GM12878 (cell line): ENCODE measurements at regions not wholly inside any gene's neighbourhood (a gene's known extent, or its start where the extent isn't known, plus 50 kb on each side); places are given as distances from the start of the nearest gene placed in this dataset.

ENCODE experiments used
- ATF7 ChIP-seq: fragments of 450-650 bp; IDR thresholded peaks from 2 replicates; pipeline ENCODE4 v1.6.1; 2016; ENCODE audit warnings: low read depth, mild to moderate bottlenecking
- BCL11A ChIP-seq: IDR thresholded peaks from 2 replicates; pipeline ENCODE4 v1.6.1; 2011; ENCODE audit warnings: low read depth, low read length
- BMI1 ChIP-seq: fragments of 450-650 bp; IDR thresholded peaks from 2 replicates; pipeline ENCODE4 v1.6.1; 2016; ENCODE audit warnings: mild to moderate bottlenecking, moderate library complexity, borderline replicate concordance
- CREB1 ChIP-seq: IDR thresholded peaks from 2 replicates; pipeline ENCODE4 v1.6.1; 2012; ENCODE audit warnings: low read depth, mild to moderate bottlenecking, inconsistent platforms
- CREM ChIP-seq: IDR thresholded peaks from 2 replicates; pipeline ENCODE4 v1.6.1; 2014; ENCODE audit warnings: antibody characterized with exemption, low read depth
- EP300 ChIP-seq, 2 experiments: fragments of 150-350 bp in 1 of 2; IDR thresholded peaks; 2 replicates each; pipeline ENCODE4 v1.6.1; 2011 to 2012; ENCODE audit warnings: low read depth in 2 of 2, low read length in 2 of 2, borderline replicate concordance in 1 of 2, improper control_type of control experiment in 1 of 2, inconsistent platforms in 1 of 2; ENCODE audit not compliant: control insufficient read depth in 1 of 2
- IRF3 ChIP-seq: fragments of 450-650 bp; IDR thresholded peaks from 2 replicates; pipeline ENCODE4 v1.6.1; 2014; ENCODE audit warnings: mild to moderate bottlenecking
- JUNB ChIP-seq: IDR thresholded peaks from 2 replicates; pipeline ENCODE4 v1.6.1; 2016; ENCODE audit warnings: antibody characterized with exemption, mild to moderate bottlenecking
- MEF2B ChIP-seq: fragments of 450-650 bp; IDR thresholded peaks from 2 replicates; pipeline ENCODE4 v1.6.1; 2018; ENCODE audit warnings: mild to moderate bottlenecking, moderate library complexity; ENCODE audit not compliant: partially characterized antibody, poor library complexity, severe bottlenecking
- MYC ChIP-seq: IDR thresholded peaks from 2 replicates; pipeline ENCODE4 v1.6.1; 2011; ENCODE audit warnings: mild to moderate bottlenecking, low read length, moderate library complexity, inconsistent platforms; ENCODE audit not compliant: insufficient read depth, insufficient replicate concordance, insufficient read length, severe bottlenecking
- POU2F2 ChIP-seq: IDR thresholded peaks from 3 replicates; pipeline ENCODE4 v1.6.1; 2011; ENCODE audit warnings: low read depth, mild to moderate bottlenecking, low read length, borderline replicate concordance
- RELB ChIP-seq: fragments of 450-650 bp; IDR thresholded peaks from 2 replicates; pipeline ENCODE4 v1.6.1; 2017; ENCODE audit warnings: low read depth, mild to moderate bottlenecking, moderate library complexity
- SMARCA5 ChIP-seq: fragments of 450-650 bp; IDR thresholded peaks from 2 replicates; pipeline ENCODE4 v1.6.1; 2017; ENCODE audit warnings: mild to moderate bottlenecking
- SMC3 ChIP-seq: IDR thresholded peaks from 2 replicates; pipeline ENCODE4 v1.6.1; 2011; ENCODE audit warnings: low read length, improper control_type of control experiment, borderline replicate concordance
- SRF ChIP-seq, 2 experiments: IDR thresholded peaks; 2 replicates each; pipeline ENCODE4 v1.6.1; 2011; ENCODE audit warnings: low read depth in 2 of 2, low read length in 2 of 2, mild to moderate bottlenecking in 1 of 2, moderate library complexity in 1 of 2
- TCF3 ChIP-seq: IDR thresholded peaks from 2 replicates; pipeline ENCODE4 v1.6.1; 2012; ENCODE audit warnings: low read depth, mild to moderate bottlenecking, low read length, borderline replicate concordance; ENCODE audit not compliant: insufficient read depth
- ZNF24 ChIP-seq: fragments of 450-650 bp; IDR thresholded peaks from 2 replicates; pipeline ENCODE4 v1.6.1; 2017; ENCODE audit warnings: antibody characterized with exemption, mild to moderate bottlenecking
- ZNF274 ChIP-seq: IDR thresholded peaks from one replicate; pipeline ENCODE4 v1.8.0; 2011; ENCODE audit not compliant: insufficient read length, insufficient read depth
- TF ChIP-seq, protein P1 (sequence below): fragments of 450-650 bp; IDR thresholded peaks from 2 replicates; pipeline ENCODE4 v1.6.1; 2017; ENCODE audit warnings: mild to moderate bottlenecking, moderate library complexity

- no peak for TF ChIP-seq MYC
- TF ChIP-seq RELB, result no peak
- no peak for TF ChIP-seq BCL11A
- peak; percentile 76 for TF ChIP-seq ZNF24
- no peak for TF ChIP-seq BMI1
- no peak for TF ChIP-seq SMARCA5
- TF ChIP-seq IRF3, result no peak
- TF ChIP-seq SMC3, result no peak
- peak; percentile 29 for TF ChIP-seq MEF2B
- TF ChIP-seq SRF (IDR thresholded peaks at IDR 0.05; ENCODE audit: low read depth in 2 of 2, low read length in 2 of 2), result no peak
- TF ChIP-seq ZNF274, result no peak
- no peak for TF ChIP-seq JUNB
- TF ChIP-seq CREM, result no peak
- no peak for TF ChIP-seq TCF3
- no peak for TF ChIP-seq ATF7
- TF ChIP-seq CREB1, result no peak
- TF ChIP-seq POU2F2, result no peak
- TF ChIP-seq, protein P1, sequence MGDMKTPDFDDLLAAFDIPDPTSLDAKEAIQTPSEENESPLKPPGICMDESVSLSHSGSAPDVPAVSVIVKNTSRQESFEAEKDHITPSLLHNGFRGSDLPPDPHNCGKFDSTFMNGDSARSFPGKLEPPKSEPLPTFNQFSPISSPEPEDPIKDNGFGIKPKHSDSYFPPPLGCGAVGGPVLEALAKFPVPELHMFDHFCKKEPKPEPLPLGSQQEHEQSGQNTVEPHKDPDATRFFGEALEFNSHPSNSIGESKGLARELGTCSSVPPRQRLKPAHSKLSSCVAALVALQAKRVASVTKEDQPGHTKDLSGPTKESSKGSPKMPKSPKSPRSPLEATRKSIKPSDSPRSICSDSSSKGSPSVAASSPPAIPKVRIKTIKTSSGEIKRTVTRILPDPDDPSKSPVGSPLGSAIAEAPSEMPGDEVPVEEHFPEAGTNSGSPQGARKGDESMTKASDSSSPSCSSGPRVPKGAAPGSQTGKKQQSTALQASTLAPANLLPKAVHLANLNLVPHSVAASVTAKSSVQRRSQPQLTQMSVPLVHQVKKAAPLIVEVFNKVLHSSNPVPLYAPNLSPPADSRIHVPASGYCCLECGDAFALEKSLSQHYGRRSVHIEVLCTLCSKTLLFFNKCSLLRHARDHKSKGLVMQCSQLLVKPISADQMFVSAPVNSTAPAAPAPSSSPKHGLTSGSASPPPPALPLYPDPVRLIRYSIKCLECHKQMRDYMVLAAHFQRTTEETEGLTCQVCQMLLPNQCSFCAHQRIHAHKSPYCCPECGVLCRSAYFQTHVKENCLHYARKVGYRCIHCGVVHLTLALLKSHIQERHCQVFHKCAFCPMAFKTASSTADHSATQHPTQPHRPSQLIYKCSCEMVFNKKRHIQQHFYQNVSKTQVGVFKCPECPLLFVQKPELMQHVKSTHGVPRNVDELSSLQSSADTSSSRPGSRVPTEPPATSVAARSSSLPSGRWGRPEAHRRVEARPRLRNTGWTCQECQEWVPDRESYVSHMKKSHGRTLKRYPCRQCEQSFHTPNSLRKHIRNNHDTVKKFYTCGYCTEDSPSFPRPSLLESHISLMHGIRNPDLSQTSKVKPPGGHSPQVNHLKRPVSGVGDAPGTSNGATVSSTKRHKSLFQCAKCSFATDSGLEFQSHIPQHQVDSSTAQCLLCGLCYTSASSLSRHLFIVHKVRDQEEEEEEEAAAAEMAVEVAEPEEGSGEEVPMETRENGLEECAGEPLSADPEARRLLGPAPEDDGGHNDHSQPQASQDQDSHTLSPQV, result no peak
- TF ChIP-seq EP300 (IDR thresholded peaks at IDR 0.05; ENCODE audit: borderline replicate concordance in 1 of 2, control insufficient read depth in 1 of 2, low read depth in 2 of 2, low read length in 2 of 2), result no peak
Measured at GRCh38 chr1:222404710-222405109, 143.2 kb downstream of the HHIPL2 start (continued).
